DND-41 (cell line): ENCODE measurements at regions not wholly inside any gene's neighbourhood (a gene's known extent, or its start where the extent isn't known, plus 50 kb on each side); places are given as distances from the start of the nearest gene placed in this dataset.

Source experiments
- ATAC-seq: fragments of 200-7000 bp; cut with Tn5 transposase; 3 replicates; pipeline ENCODE4 v1.9.1; 2021; ENCODE audit warnings: low read depth; ENCODE audit not compliant: insufficient read depth
- DNase-seq: peaks from one replicate; pipeline ENCODE4 v3.0.0-alpha.2; 2020
- H2AFZ ChIP-seq: 2 replicates; pipeline ENCODE4 v1.6.0; 2012; ENCODE audit warnings: low read depth, low read length
- H3K27ac ChIP-seq: 2 replicates; pipeline ENCODE4 v1.5.1; 2012; ENCODE audit warnings: low read length, inconsistent platforms
- H3K27me3 ChIP-seq: fragments of 200-600 bp; sonication (generic); 2 replicates; pipeline ENCODE4 v1.6.0; 2012; ENCODE audit warnings: low read length, mild to moderate bottlenecking, inconsistent platforms; ENCODE audit not compliant: insufficient read depth, poor library complexity
- H3K36me3 ChIP-seq: 2 replicates; pipeline ENCODE4 v1.5.1; 2012; ENCODE audit warnings: low read length, inconsistent platforms; ENCODE audit not compliant: insufficient read depth
- H3K4me1 ChIP-seq: 2 replicates; pipeline ENCODE4 v1.5.1; 2012; ENCODE audit warnings: mild to moderate bottlenecking, low read length; ENCODE audit not compliant: insufficient read depth
- H3K4me2 ChIP-seq: 2 replicates; pipeline ENCODE4 v1.6.0; 2012; ENCODE audit warnings: mild to moderate bottlenecking, moderate library complexity, low read length, inconsistent platforms; ENCODE audit not compliant: insufficient read depth
- H3K4me3 ChIP-seq, 2 experiments: fragments of 200-600 bp in 1 of 2; shearing (Covaris generic) in 1 of 2; 2 replicates each; pipeline ENCODE4 v1.5.1; 2012 to 2016; ENCODE audit warnings: inconsistent platforms in 2 of 2, low read length in 2 of 2, mild to moderate bottlenecking in 2 of 2, low read depth in 1 of 2, moderate library complexity in 1 of 2
- H3K79me2 ChIP-seq: 2 replicates; pipeline ENCODE4 v1.6.0; 2012; ENCODE audit warnings: low read length, inconsistent platforms; ENCODE audit not compliant: insufficient read depth
- H3K9ac ChIP-seq: 2 replicates; pipeline ENCODE4 v1.6.0; 2012; ENCODE audit warnings: low read depth, mild to moderate bottlenecking, inconsistent platforms, low read length, moderate library complexity
- H3K9me3 ChIP-seq: 2 replicates; pipeline ENCODE4 v1.5.1; 2012; ENCODE audit warnings: low read length, moderate library complexity, mild to moderate bottlenecking, inconsistent platforms; ENCODE audit not compliant: insufficient read depth, severe bottlenecking
- H4K20me1 ChIP-seq: 2 replicates; pipeline ENCODE4 v1.6.0; 2012; ENCODE audit warnings: low read length; ENCODE audit not compliant: insufficient read depth
- EZH2 ChIP-seq: IDR thresholded peaks from 3 replicates; pipeline ENCODE4 v1.6.1; 2012; ENCODE audit warnings: borderline replicate concordance, low read depth, mild to moderate bottlenecking, moderate library complexity, low read length, inconsistent platforms; ENCODE audit not compliant: severe bottlenecking
- TF ChIP-seq, protein P1 (sequence below): IDR thresholded peaks from 2 replicates; pipeline ENCODE4 v1.5.1; 2012; ENCODE audit warnings: borderline replicate concordance, low read length, moderate library complexity, mild to moderate bottlenecking; ENCODE audit not compliant: poor library complexity, severe bottlenecking; ENCODE audit errors: extremely low read depth

GRCh38 chr9:71549023-71549422, 219.3 kb downstream of the CEMIP2 start:
- Histone ChIP-seq H3K9me3 (no peaks in the 10 kb centered on the region), H4K20me1 (no peaks in the 10 kb centered on the region), H3K79me2 (no peaks in the 10 kb centered on the region), H3K27me3 (peaks cover 7% of the 10 kb centered on the region), H2AFZ (no peak overlapping the region), H3K9ac (no peak overlapping the region), H3K4me3 (no peak overlapping the region), H3K4me1 (no peaks in the 10 kb centered on the region), H3K4me2 (no peak overlapping the region), H3K27ac (no peak overlapping the region), H3K36me3 (no peaks in the 10 kb centered on the region)
- ATAC-seq (no peak), DNase-seq (no peak)
- TF ChIP-seq, protein P1, sequence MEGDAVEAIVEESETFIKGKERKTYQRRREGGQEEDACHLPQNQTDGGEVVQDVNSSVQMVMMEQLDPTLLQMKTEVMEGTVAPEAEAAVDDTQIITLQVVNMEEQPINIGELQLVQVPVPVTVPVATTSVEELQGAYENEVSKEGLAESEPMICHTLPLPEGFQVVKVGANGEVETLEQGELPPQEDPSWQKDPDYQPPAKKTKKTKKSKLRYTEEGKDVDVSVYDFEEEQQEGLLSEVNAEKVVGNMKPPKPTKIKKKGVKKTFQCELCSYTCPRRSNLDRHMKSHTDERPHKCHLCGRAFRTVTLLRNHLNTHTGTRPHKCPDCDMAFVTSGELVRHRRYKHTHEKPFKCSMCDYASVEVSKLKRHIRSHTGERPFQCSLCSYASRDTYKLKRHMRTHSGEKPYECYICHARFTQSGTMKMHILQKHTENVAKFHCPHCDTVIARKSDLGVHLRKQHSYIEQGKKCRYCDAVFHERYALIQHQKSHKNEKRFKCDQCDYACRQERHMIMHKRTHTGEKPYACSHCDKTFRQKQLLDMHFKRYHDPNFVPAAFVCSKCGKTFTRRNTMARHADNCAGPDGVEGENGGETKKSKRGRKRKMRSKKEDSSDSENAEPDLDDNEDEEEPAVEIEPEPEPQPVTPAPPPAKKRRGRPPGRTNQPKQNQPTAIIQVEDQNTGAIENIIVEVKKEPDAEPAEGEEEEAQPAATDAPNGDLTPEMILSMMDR, result no peak
- no peak for TF ChIP-seq EZH2

- Histone ChIP-seq H4K20me1 (no peaks in the 10 kb centered on the region), H3K36me3 (no peaks in the 10 kb centered on the region), H3K4me2 (no peak overlapping the region), H3K4me3 (no peak overlapping the region), H3K27me3 (peaks cover 4% of the 10 kb centered on the region), H3K27ac (no peak overlapping the region), H3K4me1 (no peaks in the 10 kb centered on the region), H2AFZ (no peak overlapping the region), H3K9ac (no peak overlapping the region), H3K9me3 (no peaks in the 10 kb centered on the region), H3K79me2 (no peaks in the 10 kb centered on the region)
- TF ChIP-seq, protein P1, result no peak
- no peak for TF ChIP-seq EZH2
- DNase-seq, result no peak
- ATAC-seq, result no peak
Measured at GRCh38 chr9:71544464-71544863, 223.8 kb downstream of the CEMIP2 start.

DNA sequence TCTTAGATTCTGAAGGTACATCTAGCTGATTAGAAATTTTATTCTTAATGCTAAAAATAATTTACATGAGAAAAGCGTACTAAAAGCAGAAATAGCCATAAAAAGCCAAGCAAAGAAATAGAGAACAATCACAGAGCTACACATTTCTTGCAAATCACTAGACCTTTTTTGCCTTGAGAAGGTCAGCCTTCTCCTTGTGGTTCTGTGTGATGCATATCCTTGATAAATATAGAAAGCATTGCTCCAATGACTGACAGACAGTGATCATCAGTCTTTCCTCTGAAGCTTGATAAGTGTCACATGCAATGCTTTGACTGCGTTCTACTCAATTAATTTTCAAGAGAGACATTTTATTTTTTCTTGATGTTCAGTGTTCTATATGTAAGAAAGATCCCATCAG, 226.9 kb downstream of the CEMIP2 start:
- Histone ChIP-seq H3K79me2 (no peaks in the 10 kb centered on the region), H4K20me1 (no peaks in the 10 kb centered on the region), H2AFZ (no peak overlapping the region), H3K4me3 (no peak overlapping the region), H3K36me3 (no peaks in the 10 kb centered on the region), H3K27ac (no peak overlapping the region), H3K4me2 (no peak overlapping the region), H3K27me3 (no peaks in the 10 kb centered on the region), H3K4me1 (no peaks in the 10 kb centered on the region), H3K9ac (no peak overlapping the region), H3K9me3 (no peaks in the 10 kb centered on the region)
- DNase-seq (no peak), ATAC-seq (no peak)
- no peak for TF ChIP-seq EZH2
- TF ChIP-seq, protein P1, result no peak
